IMR-90 (cell line): ENCODE measurements at regions not wholly inside any gene's neighbourhood (a gene's known extent, or its start where the extent isn't known, plus 50 kb on each side); places are given as distances from the start of the nearest gene placed in this dataset.

ENCODE experiments used
- ATAC-seq: fragments of 200-7000 bp; cut with Tn5 transposase; 2 replicates; pipeline ENCODE4 v1.9.1; 2020; ENCODE audit warnings: low read depth, mild to moderate bottlenecking, moderate library complexity
- BruUV-seq: library from RNA; stranded (reverse); fragments of 400-500 nt; replicated peaks from 2 replicates; lab custom pipeline; 2021; lab: Mats Ljungman, UMichigan
- CTCF ChIA-PET: fragments of 300-600 bp; formaldehyde crosslinking; extraction: SDS; loops from one replicate; lab custom pipeline; 2021; ENCODE audit warnings: antibody characterized with exemption; lab: Yijun Ruan, JAX
- POLR2A ChIA-PET: fragments of 300-600 bp; sonication (Branson Sonifier 250); formaldehyde crosslinking; loops from one replicate; lab custom pipeline; 2022; ENCODE audit warnings: antibody characterized with exemption; ENCODE audit not compliant: unreplicated experiment; lab: Charles Lee
- DNase-seq: peaks from one replicate; pipeline ENCODE4 v3.0.0; 2013
- H2AFZ ChIP-seq: replicated peaks from 2 replicates; pipeline ENCODE3; 2013; ENCODE audit warnings: low read length, mild to moderate bottlenecking; ENCODE audit not compliant: poor library complexity
- H2AK5ac ChIP-seq: 2 replicates; pipeline ENCODE4 v1.6.1; 2013; ENCODE audit warnings: low read depth, low read length, inconsistent platforms
- H2AK9ac ChIP-seq: replicated peaks from 2 replicates; pipeline ENCODE3; 2013; ENCODE audit warnings: mild to moderate bottlenecking, low read depth, low read length, moderate library complexity; ENCODE audit not compliant: poor library complexity
- H2BK120ac ChIP-seq: 2 replicates; pipeline ENCODE4 v1.6.1; 2013; ENCODE audit warnings: low read depth, low read length, inconsistent platforms
- H2BK15ac ChIP-seq: 3 replicates; pipeline ENCODE4 v1.6.1; 2013; ENCODE audit warnings: low read depth, low read length, inconsistent platforms
- H2BK20ac ChIP-seq: 2 replicates; pipeline ENCODE4 v1.6.1; 2013; ENCODE audit warnings: low read depth, mild to moderate bottlenecking, inconsistent platforms, low read length, moderate library complexity
- H2BK5ac ChIP-seq: 2 replicates; pipeline ENCODE4 v1.6.1; 2013; ENCODE audit warnings: mild to moderate bottlenecking, low read depth, low read length, inconsistent platforms; ENCODE audit not compliant: poor library complexity, severe bottlenecking
- H3K14ac ChIP-seq: replicated peaks from 2 replicates; pipeline ENCODE4 v1.6.1; 2013; ENCODE audit warnings: low read depth, low read length, inconsistent platforms
- H3K18ac ChIP-seq: 2 replicates; pipeline ENCODE4 v1.6.1; 2013; ENCODE audit warnings: low read depth, low read length, control low read depth
- H3K23ac ChIP-seq: 2 replicates; pipeline ENCODE4 v1.6.1; 2013; ENCODE audit warnings: low read depth, low read length, inconsistent platforms
- H3K27ac ChIP-seq: 2 replicates; pipeline ENCODE4 v1.5.1; 2013; ENCODE audit warnings: mild to moderate bottlenecking, control low read depth, low read length; ENCODE audit not compliant: insufficient read depth
- H3K27me3 ChIP-seq: 2 replicates; pipeline ENCODE4 v1.6.1; 2013; ENCODE audit warnings: low read length; ENCODE audit not compliant: control insufficient read depth, insufficient read depth
- H3K36me3 ChIP-seq: 2 replicates; pipeline ENCODE4 v1.6.1; 2013; ENCODE audit warnings: low read length, mixed read lengths; ENCODE audit not compliant: control insufficient read depth, insufficient read depth
- H3K4ac ChIP-seq: 2 replicates; pipeline ENCODE4 v1.6.1; 2013; ENCODE audit warnings: low read depth, low read length, inconsistent platforms
- H3K4me1 ChIP-seq: 2 replicates; pipeline ENCODE4 v1.6.1; 2013; ENCODE audit warnings: low read length, mixed read lengths; ENCODE audit not compliant: control insufficient read depth, insufficient read depth
- H3K4me2 ChIP-seq: 2 replicates; pipeline ENCODE4 v1.6.1; 2013; ENCODE audit warnings: low read depth, mild to moderate bottlenecking, control low read depth, low read length, moderate library complexity
- H3K4me3 ChIP-seq: 2 replicates; pipeline ENCODE4 v1.5.1; 2013; ENCODE audit warnings: low read depth, mild to moderate bottlenecking, control low read depth, low read length, moderate library complexity; ENCODE audit not compliant: insufficient read depth
- H3K56ac ChIP-seq: 2 replicates; pipeline ENCODE4 v1.6.1; 2013; ENCODE audit warnings: low read length, inconsistent platforms; ENCODE audit not compliant: insufficient read depth; ENCODE audit errors: extremely low read depth
- H3K79me1 ChIP-seq, 2 experiments: 2 replicates each; pipeline ENCODE4 v1.6.1; 2013; ENCODE audit warnings: low read length in 2 of 2, inconsistent platforms in 1 of 2, low read depth in 1 of 2
- H3K9ac ChIP-seq: 2 replicates; pipeline ENCODE4 v1.6.1; 2013; ENCODE audit warnings: low read depth, low read length, control low read depth
- H3K9me1 ChIP-seq: 2 replicates; pipeline ENCODE4 v1.6.1; 2013; ENCODE audit warnings: low read length, inconsistent platforms; ENCODE audit not compliant: insufficient read depth
- H3K9me3 ChIP-seq: 2 replicates; pipeline ENCODE4 v1.6.1; 2013; ENCODE audit warnings: low read length; ENCODE audit not compliant: control insufficient read depth, insufficient read depth
- H4K20me1 ChIP-seq: 2 replicates; pipeline ENCODE4 v1.6.1; 2013; ENCODE audit warnings: low read length, inconsistent platforms; ENCODE audit not compliant: insufficient read depth
- H4K5ac ChIP-seq: 2 replicates; pipeline ENCODE4 v1.6.1; 2013; ENCODE audit warnings: mild to moderate bottlenecking, low read depth, low read length, control low read depth
- H4K8ac ChIP-seq, 2 experiments: 2 replicates each; pipeline ENCODE4 v1.6.1; 2013; ENCODE audit warnings: low read depth in 2 of 2, low read length in 2 of 2, control low read depth in 1 of 2, inconsistent platforms in 1 of 2
- H4K91ac ChIP-seq: 2 replicates; pipeline ENCODE4 v1.6.1; 2013; ENCODE audit warnings: low read depth, low read length, inconsistent platforms; ENCODE audit not compliant: insufficient read depth
- BHLHE40 ChIP-seq: fragments of 150-350 bp; IDR thresholded peaks from 2 replicates; pipeline ENCODE4 v1.6.1; 2016; ENCODE audit warnings: mild to moderate bottlenecking, low read depth, low read length
- CEBPB ChIP-seq: IDR thresholded peaks from 2 replicates; pipeline ENCODE4 v1.6.1; 2012; ENCODE audit warnings: low read depth, low read length, improper control_type of control experiment
- CHD1 ChIP-seq: IDR thresholded peaks from 2 replicates; pipeline ENCODE4 v1.6.1; 2012; ENCODE audit warnings: low read depth, low read length, improper control_type of control experiment
- CTCF ChIP-seq: conservative IDR thresholded peaks from 2 replicates; pipeline ENCODE4 v1.5.1; 2012; ENCODE audit warnings: mild to moderate bottlenecking, low read depth, low read length, improper control_type of control experiment
- FOS ChIP-seq: fragments of 150-350 bp; IDR thresholded peaks from 2 replicates; pipeline ENCODE4 v1.6.1; 2016; ENCODE audit warnings: low read depth, low read length
- MAFK ChIP-seq: IDR thresholded peaks from 2 replicates; pipeline ENCODE4 v1.6.1; 2012; ENCODE audit warnings: low read depth, low read length, improper control_type of control experiment
- MAZ ChIP-seq: IDR thresholded peaks from 2 replicates; pipeline ENCODE4 v1.6.1; 2012; ENCODE audit warnings: low read depth, mild to moderate bottlenecking, low read length, improper control_type of control experiment, moderate library complexity, borderline replicate concordance
- MXI1 ChIP-seq: IDR thresholded peaks from 2 replicates; pipeline ENCODE4 v1.6.1; 2012; ENCODE audit warnings: low read depth, mild to moderate bottlenecking, low read length, moderate library complexity, borderline replicate concordance
- NFE2L2 ChIP-seq: fragments of 150-350 bp; IDR thresholded peaks from 2 replicates; pipeline ENCODE4 v1.6.1; 2016; ENCODE audit warnings: low read depth, mild to moderate bottlenecking, low read length
- RAD21 ChIP-seq: IDR thresholded peaks from 2 replicates; pipeline ENCODE4 v1.6.1; 2012; ENCODE audit warnings: low read length, improper control_type of control experiment
- RCOR1 ChIP-seq: IDR thresholded peaks from 2 replicates; pipeline ENCODE4 v1.6.1; 2012; ENCODE audit warnings: mild to moderate bottlenecking, low read length, improper control_type of control experiment; ENCODE audit not compliant: insufficient replicate concordance
- RFX5 ChIP-seq: IDR thresholded peaks from 2 replicates; pipeline ENCODE4 v1.8.0; 2012; ENCODE audit warnings: low read depth, mild to moderate bottlenecking, low read length, moderate library complexity
- SMC3 ChIP-seq: fragments of 150-350 bp; IDR thresholded peaks from 2 replicates; pipeline ENCODE4 v1.6.1; 2016; ENCODE audit warnings: low read depth, mild to moderate bottlenecking, antibody characterized with exemption, low read length, moderate library complexity
- USF2 ChIP-seq: fragments of 150-350 bp; IDR thresholded peaks from 2 replicates; pipeline ENCODE4 v1.6.1; 2017; ENCODE audit warnings: mild to moderate bottlenecking, antibody characterized with exemption, low read length, low read depth
- WGBS, 2 experiments: methylation state at CpG; one replicate each; pipeline versions ENCODE4 v1.1.5 to v1.1.7; 2013; ENCODE audit warnings: missing lambda C conversion rate in 2 of 2; ENCODE audit not compliant: insufficient read length in 1 of 2; ENCODE audit errors: extremely low coverage in 2 of 2; 5-methylcytosine and 5-hydroxymethylcytosine counted together
- dilution Hi-C: fragments of 300-500 bp; cut with HindIII; formaldehyde crosslinking; loops from one replicate; pipeline ENCODE4 v1.14.3; 2018; ENCODE audit warnings: low sequenced_read_pairs; ENCODE audit not compliant: unreplicated experiment
- in situ Hi-C: fragments of 300-500 bp; cut with MboI; formaldehyde crosslinking; loops from 3 replicates; pipeline ENCODE4 v1.14.3; 2019; ENCODE audit warnings: low sequenced_read_pairs, inconsistent platforms, mixed read lengths
- intact Hi-C: fragments of 100-400 bp; cut with micrococcal nuclease; formaldehyde crosslinking; loops from 2 replicates; pipeline ENCODE4 v1.10.0; 2022
- TF ChIP-seq, protein P1 (sequence below): fragments of 150-350 bp; IDR thresholded peaks from 2 replicates; pipeline ENCODE4 v1.6.1; 2016; ENCODE audit warnings: low read depth, mild to moderate bottlenecking, low read length, moderate library complexity, borderline replicate concordance

DNA sequence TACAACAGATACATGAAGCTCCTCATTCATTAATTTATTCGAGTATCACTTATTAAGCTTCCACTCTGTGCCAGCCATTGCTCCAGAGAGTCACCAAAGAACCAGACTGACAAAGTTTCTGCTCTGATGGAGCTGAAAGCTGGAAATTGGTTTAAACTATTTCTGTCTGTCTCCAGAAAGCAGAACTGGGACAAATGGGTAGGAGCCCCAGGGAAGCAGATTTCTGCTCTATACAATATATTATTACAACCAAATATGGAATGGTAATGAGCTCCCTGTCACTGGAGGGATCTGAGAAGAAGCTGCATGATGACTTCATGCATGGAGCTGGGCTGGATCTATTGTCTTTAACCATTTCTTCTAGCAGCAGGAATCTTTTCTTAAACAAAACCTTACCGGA lies 165.4 kb upstream of the ADO start:
- no peak overlapping the region for H2BK5ac ChIP-seq
- in situ Hi-C loops (no loop called here), dilution Hi-C loops (no loop called here), intact Hi-C loops (no loop called here)
- H3K27me3 ChIP-seq = no peaks in the 10 kb centered on the region
- H3K9me3 ChIP-seq = no peaks in the 10 kb centered on the region
- no peak overlapping the region for H2BK20ac ChIP-seq
- no peaks in the 10 kb centered on the region for H3K79me1 ChIP-seq
- H4K8ac ChIP-seq = no peak overlapping the region
- no peak overlapping the region for H3K4me2 ChIP-seq
- no peak overlapping the region for H2AK5ac ChIP-seq
- H2AK9ac ChIP-seq = no peak overlapping the region
- H3K4me1 ChIP-seq = peaks cover 4% of the 10 kb centered on the region; the same call in 1 of the 2 replicates
- no peak overlapping the region for H4K91ac ChIP-seq
- no peak overlapping the region for H3K56ac ChIP-seq
- H3K14ac ChIP-seq = no peak overlapping the region
- ATAC-seq = no peak
- ChIA-PET POLR2A (no interaction called here), CTCF (interaction anchor here (0.6 kb wide), 1 partner anchor 107 kb away, joined by 3 read pairs; no protein-coding TSS in a partner anchor)
- no peak for DNase-seq
- TF ChIP-seq BHLHE40 (no peak), CTCF (no peak), CEBPB (no peak), NFE2L2 (no peak), MAFK (no peak), SMC3 (no peak), USF2 (no peak), RCOR1 (no peak), RAD21 (no peak), MXI1 (no peak), CHD1 (no peak), FOS (no peak), MAZ (no peak), RFX5 (no peak)
- TF ChIP-seq, protein P1, sequence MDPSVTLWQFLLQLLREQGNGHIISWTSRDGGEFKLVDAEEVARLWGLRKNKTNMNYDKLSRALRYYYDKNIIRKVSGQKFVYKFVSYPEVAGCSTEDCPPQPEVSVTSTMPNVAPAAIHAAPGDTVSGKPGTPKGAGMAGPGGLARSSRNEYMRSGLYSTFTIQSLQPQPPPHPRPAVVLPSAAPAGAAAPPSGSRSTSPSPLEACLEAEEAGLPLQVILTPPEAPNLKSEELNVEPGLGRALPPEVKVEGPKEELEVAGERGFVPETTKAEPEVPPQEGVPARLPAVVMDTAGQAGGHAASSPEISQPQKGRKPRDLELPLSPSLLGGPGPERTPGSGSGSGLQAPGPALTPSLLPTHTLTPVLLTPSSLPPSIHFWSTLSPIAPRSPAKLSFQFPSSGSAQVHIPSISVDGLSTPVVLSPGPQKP = no peak
- no peak overlapping the region for H2BK120ac ChIP-seq
- H3K27ac ChIP-seq = no peak overlapping the region
- H3K9me1 ChIP-seq = no peaks in the 10 kb centered on the region; the same call in 1 of the 2 replicates
- no peak overlapping the region for H2AFZ ChIP-seq
- H3K36me3 ChIP-seq = no peaks in the 10 kb centered on the region
- WGBS, 2 experiments = no CpG with 5 or more reads among the region's 2 CpGs
- no peak overlapping the region for H3K23ac ChIP-seq
- no TSS peak for BruUV-seq
- H4K5ac ChIP-seq = no peak overlapping the region
- H3K4me3 ChIP-seq = no peak overlapping the region
- H2BK15ac ChIP-seq = no peak overlapping the region
- no peak overlapping the region for H3K4ac ChIP-seq
- H3K9ac ChIP-seq = no peak overlapping the region
- no peak overlapping the region for H3K18ac ChIP-seq
- no peaks in the 10 kb centered on the region for H4K20me1 ChIP-seq
